GM18508 (cell line): ENCODE measurements at regions not wholly inside any gene's neighbourhood (a gene's known extent, or its start where the extent isn't known, plus 50 kb on each side); places are given as distances from the start of the nearest gene placed in this dataset.

Experiments used
- ATAC-seq: cut with Tn5 transposase; IDR thresholded peaks from one replicate; pipeline ENCODE4 v1.9.1; 2021; ENCODE audit warnings: moderate number of reproducible peaks; ENCODE audit not compliant: insufficient read depth, unreplicated experiment

DNA sequence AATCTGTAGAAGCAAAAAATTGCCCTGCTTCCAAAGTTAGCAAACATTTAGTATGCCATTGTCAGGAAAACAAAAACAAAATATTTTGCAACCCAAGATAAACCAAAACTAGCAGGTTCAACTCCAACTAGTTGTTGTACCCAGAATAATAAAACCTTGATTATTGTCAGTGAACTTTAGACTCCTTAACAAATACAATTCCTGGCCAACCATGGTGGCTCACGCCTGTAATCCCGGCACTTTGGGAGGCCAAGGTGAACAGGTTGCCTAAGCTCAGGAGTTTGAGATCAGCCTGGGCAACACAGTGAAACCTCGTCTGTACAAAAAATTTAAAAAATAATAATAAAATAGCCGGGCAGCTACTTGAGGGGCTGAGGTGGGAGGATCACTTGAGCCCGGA is 53.6 kb upstream of the EPCAM start:
- no peak for ATAC-seq

- ATAC-seq: no peak
Observed at GRCh38 chr2:47313728-47314127, 55.4 kb upstream of the EPCAM start.

DNA sequence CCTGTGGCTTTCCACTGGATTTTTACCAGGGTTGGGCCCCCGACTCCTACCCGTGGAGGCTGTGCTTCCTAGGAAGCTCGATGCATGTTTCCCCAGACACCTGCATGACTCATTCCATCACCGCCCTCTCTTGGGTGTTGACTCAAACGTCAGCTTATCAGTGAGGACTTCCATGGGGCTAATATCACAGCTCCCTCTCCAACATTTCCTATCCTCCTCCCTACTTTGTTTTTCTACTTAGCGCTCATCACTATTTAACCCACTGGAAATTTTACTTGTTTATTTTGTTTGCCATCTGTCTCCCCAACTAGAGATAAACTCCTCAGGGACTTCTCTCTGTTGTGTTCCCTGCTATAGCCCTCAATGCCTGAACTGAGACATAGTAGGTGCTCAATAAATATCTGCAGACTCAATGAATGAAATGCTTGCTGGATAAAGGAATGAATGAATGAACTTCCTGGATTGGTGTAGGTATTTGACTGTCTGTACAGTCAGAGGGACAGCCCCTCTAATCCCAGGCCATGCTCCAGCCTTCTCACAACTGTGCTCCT is 55.9 kb upstream of the EPCAM start:
- ATAC-seq: no peak

DNA sequence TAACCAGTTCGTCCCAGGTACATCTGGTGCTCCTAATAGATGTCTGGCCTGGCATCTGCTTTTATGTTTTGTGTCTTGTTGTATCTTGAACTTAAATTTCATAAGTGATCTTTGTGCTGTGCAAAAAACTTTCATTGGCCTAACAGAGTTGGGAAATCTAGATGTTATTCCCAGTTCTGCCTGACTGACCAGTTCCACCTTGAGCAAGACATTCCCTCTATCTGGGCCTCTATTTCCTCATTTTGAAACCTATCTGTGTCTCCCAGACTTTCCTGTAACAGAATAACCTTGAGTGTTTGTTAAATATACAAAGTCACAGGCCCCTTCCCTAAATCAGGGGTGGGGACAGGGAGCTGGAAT is 56.6 kb upstream of the EPCAM start:
- no peak for ATAC-seq

- ATAC-seq: no peak
Observed at GRCh38 chr2:47311764-47312490, 57.2 kb upstream of the EPCAM start.

- peak; percentile 1 for ATAC-seq
Observed at GRCh38 chr2:47310801-47311560, 58.1 kb upstream of the EPCAM start.

GRCh38 chr2:47309952-47310800 is 58.9 kb upstream of the EPCAM start:
- peak; percentile 82 for ATAC-seq

DNA sequence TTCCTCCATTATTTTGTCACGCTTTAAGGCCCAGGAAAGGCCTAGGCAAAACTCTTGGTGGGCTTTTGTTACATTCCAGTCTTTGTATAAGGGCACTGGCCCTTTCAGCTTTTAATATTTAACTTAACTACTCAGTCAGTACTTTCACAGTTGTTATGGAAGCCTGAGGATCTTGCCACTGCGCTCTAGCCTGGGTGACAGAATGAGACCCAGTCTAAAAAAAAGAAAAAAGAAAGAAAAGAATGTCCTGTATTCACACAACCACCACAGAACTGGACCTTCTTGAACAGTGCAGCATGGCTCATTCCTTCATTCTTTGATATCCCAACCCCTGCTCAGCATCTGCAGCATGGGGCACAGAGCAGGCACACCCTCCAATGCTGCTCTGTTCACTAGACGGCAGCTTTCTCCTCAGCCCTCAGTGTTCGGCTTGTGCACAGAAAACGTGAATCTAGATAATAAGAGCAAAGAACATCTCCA is 59.6 kb upstream of the EPCAM start:
- ATAC-seq: no peak

DNA sequence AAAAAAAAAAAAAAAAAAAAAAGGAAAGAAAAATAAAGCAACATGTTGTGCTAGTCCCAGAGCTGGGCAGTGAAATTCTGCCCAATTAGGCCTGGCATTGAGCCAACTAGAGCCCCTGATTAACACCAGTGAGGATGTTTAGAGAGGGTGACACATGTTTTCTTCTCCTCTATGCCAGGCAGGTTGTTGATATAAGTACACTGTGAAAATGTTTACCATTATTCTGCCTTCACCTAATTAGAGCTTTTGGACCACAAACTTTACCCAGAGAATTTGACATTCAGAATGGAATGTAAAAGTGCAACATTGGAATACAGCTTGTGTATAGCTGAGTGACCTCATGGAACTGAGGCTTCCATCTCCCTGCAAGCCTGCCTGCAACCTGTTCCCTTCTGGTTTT is 62.0 kb upstream of the EPCAM start:
- no peak for ATAC-seq

DNA sequence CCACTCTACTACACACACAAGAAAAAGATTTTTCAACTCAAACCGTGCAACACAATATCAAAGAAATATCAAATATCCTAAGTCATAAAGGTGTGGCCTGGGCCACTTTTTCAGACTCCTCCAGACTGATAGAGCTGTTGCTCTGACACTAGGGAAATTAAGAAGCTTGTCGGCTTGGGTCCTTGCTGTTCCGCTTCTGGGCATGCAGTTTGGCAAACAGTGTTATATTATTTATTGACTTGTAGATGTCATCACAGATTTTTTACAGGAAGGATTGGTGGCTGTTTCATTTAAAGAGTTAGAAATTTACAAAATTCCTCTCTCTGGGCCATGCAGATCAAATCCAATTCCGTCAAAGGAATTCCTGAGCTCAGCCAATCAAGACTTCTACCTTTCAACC is 64.5 kb upstream of the EPCAM start:
- no peak for ATAC-seq

GRCh38 chr2:47303341-47304148 is 65.6 kb upstream of the EPCAM start:
- ATAC-seq: no peak

DNA sequence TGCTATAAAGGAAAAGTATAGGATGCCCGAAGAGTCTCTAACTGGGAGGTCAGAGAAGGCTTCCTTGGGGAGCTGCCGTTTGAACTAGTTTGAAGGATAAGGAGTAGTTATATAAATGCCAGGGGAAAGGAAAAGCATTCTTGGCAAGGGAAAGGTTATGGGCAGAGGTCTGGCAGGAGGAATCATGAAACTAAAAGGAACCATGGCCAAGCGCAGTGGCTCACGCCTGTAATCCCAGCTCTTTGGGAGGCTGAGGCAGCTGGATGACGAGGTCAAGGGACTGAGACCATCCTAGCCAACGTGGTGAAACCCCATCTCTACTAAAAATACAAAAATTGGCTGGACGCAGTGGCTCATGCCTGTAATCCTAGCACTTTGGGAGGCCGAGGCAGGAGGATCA is 66.8 kb upstream of the EPCAM start:
- no peak for ATAC-seq

DNA sequence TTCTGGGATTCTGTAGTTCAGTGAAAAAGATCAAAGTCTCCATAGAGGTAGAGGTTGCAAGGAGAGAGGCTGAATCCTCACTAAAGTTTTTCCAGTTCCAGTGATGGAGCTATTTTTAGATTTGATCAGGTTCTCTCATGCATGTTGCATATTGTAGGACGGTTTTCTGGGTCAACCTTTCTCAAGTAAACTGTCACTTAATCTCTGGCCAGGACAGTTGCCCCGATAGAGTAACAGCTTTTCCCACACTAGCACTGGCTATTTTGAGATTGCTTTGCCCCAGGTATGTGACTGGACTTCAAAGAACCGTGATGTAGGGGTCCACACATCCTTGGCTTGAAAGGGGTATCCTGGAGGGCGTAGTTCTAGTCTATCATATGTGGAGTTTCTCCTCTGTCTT is 67.4 kb upstream of the EPCAM start:
- ATAC-seq: no peak

- ATAC-seq: peak; percentile 54
Observed at GRCh38 chr2:47301277-47301618, 67.9 kb upstream of the EPCAM start.

- ATAC-seq: peak; percentile 38
Observed at GRCh38 chr2:47300609-47301276, 68.4 kb upstream of the EPCAM start.

DNA sequence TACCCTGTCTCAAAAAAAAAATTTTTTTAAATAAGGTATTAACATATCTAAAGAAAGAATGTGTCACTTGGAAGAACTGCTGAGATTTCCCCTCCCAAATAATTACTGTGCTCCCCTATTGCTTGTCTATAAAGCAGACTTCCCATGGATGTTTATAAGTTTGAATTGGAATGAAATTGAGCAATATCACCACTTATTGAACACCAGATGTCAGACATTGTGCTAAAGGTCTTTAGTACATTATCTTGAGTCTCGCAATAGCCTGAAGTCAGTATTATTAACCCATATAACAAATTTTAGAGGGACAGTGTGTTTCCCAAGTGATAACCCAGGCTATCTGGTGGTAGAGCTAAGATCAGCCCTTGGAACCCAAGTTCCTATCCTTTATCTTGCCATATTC is 69.0 kb upstream of the EPCAM start:
- no peak for ATAC-seq

DNA sequence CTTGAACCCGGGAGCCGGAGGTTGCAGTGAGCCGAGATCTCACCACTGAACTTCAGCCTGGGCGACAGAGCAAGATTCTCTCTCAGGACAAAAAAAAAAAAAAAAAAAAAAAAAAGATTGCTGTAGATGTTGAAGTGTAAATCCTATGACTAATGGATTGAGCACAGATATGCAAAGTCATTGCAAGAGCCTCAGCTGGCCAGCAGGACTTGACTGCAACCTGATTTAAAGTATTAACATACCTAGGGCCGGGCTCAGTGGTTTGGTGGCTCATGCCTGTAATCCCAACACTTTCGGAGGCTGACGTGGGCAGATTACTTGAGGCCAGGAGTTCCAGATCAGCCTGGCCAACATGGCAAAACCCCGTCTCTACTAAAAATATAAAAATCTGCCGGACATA is 69.6 kb upstream of the EPCAM start:
- ATAC-seq: no peak

- no peak for ATAC-seq
Observed at GRCh38 chr2:47298771-47299170, 70.3 kb upstream of the EPCAM start.

DNA sequence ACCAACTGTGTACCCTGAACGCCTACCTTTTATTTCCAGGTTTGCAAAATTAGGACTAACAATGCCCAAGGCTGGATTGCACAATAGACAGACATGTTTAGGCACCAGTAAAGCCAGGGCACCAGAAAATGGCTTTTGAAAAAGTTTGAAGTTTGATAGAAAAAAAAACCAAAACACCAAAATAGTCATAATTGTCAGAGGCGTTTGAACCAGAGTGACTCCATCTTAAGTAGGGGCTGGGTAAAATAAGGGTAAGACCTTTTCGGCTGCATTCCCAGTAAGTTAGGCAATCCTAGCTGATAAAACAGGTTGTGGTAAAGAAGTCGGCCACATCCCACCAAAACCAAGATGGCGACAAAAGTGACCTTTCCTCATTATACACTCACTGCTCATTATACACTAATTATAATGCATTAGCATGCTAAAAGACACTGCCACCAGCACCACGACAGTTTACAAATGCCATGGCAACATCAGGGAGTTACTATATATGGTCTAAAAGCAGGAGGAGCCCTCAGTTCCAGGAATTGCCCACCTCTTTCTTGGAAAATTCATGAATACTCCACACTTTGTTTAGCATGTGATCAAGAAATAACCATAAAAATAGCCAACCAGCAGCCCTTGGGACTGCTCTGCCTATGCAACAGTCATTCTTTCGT is 71.2 kb upstream of the EPCAM start:
- no peak for ATAC-seq
